Coronary artery (tissue), 2 donors: ENCODE measurements at regions not wholly inside any gene's neighbourhood (a gene's known extent, or its start where the extent isn't known, plus 50 kb on each side); places are given as distances from the start of the nearest gene placed in this dataset.

ENCODE experiments used
- DNase-seq: peaks from one replicate; pipeline ENCODE4 v3.0.0-alpha.2; 2017; ENCODE audit warnings: low spot score
- H3K27ac ChIP-seq, 2 donors: fragments of 200-600 bp; sonication (generic); one replicate each; pipeline ENCODE4 v1.5.1; 2016 to 2019
- H3K4me3 ChIP-seq: fragments of 200-600 bp; sonication (generic); 2 replicates; pipeline ENCODE4 v1.5.1; 2016; ENCODE audit warnings: mild to moderate bottlenecking, moderate library complexity
- TF ChIP-seq, protein P1 (sequence below): fragments of 200-600 bp; sonication (generic); IDR thresholded peaks from one replicate; pipeline ENCODE4 v1.5.1; 2019; ENCODE audit warnings: antibody characterized with exemption

DNA sequence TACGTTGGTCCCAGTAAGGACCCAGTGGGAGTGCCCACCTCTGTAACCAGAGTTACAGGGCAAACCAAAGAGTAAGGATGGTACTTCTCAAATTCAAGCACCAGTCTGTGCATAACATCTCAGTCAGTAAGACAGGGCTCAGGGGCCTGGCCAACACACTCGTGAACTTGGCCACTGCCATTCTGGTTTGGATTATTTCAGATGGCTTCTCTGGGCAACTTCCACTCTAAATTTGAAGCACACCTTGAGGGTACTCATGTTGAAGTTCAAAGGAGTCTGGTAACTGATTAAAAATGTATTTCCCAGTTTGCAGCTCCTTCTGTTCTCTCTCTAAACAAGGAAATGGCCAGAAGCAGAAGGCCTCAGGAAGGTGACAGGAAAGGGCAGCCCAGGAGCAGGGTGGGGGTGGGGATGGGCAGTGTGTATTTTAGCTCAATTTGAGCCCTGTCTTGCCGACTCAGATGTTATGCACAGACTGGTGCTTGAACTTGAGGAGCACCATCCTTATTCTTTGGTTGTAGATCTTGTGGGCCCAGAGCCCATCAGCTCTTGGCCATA lies 107.3 kb upstream of the GLI3 start:
- DNase-seq, result no peak
- Histone ChIP-seq H3K4me3 (no peak overlapping the region), H3K27ac (no peak overlapping the region)
- TF ChIP-seq, protein P1, sequence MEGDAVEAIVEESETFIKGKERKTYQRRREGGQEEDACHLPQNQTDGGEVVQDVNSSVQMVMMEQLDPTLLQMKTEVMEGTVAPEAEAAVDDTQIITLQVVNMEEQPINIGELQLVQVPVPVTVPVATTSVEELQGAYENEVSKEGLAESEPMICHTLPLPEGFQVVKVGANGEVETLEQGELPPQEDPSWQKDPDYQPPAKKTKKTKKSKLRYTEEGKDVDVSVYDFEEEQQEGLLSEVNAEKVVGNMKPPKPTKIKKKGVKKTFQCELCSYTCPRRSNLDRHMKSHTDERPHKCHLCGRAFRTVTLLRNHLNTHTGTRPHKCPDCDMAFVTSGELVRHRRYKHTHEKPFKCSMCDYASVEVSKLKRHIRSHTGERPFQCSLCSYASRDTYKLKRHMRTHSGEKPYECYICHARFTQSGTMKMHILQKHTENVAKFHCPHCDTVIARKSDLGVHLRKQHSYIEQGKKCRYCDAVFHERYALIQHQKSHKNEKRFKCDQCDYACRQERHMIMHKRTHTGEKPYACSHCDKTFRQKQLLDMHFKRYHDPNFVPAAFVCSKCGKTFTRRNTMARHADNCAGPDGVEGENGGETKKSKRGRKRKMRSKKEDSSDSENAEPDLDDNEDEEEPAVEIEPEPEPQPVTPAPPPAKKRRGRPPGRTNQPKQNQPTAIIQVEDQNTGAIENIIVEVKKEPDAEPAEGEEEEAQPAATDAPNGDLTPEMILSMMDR, result no peak

DNA sequence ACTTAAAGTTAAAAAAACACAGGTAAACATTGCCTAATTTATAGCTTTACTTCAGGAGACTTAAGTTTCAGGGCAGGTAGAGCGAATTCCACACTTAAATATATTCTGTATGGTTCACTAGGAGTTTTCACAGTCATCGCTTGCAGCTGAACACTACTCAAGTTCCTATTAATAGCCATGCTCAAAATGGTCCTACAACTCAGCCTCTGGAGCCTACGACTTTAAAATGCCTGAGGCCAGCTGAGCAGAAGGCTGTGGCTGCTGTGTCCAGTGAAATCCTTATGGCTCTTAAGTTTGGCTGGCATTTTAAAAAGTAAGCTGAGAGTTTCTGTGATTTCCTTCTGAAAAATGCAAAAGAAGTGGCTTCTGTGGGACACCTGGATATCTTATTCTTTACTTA lies 105.4 kb upstream of the GLI3 start:
- TF ChIP-seq, protein P1, result no peak
- no peak overlapping the region for H3K4me3 ChIP-seq
- H3K27ac ChIP-seq, result no peak overlapping the region
- no peak for DNase-seq

DNA sequence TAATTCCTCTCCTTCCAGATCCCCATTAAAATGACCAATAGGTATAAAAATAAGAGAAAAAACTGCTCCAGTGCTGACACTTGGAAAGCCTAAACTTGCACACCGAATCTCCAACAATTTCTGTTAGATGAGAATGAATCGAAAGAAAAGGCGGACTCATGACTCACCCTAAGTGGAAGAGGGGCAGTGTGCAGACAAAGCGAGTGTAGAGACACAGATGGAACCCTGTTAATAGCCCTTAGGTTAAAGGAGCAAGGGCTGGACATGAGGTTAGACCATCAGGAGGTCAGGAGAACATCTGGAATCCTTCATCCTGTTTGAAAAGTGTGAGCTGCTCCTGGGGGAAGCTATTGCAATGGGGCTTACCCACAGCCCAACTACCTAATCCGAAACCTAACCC lies 103.4 kb upstream of the GLI3 start:
- Histone ChIP-seq H3K27ac (no peak overlapping the region), H3K4me3 (no peak overlapping the region)
- TF ChIP-seq, protein P1, result no peak
- no peak for DNase-seq

DNA sequence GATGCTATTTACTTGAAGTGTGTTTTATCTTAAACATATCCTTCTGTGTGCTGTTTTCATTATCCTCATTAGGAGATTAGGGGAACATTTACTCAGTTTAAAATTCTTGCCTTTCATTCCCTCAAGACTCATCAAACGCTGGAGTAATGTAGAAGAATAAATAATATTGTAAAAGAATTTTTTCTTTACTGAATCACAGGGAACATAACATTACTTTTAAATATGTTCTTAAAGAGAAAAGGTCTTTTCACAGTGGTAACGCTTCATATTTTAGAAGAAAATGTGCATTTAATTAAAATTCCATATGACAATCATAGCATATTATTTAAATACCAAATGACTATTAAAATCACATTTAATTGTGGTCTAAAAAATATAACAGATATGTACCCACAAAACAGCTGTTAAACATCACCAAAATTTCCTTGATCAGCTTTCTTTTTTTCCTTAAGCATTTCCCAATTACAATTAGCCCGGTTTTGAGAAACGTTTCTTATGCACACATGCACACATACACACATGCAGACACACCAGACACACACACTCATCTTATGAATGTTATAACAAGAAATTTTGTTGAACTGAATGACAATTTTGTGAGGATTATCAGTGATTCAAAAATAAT lies 102.0 kb upstream of the GLI3 start:
- no peak overlapping the region for H3K4me3 ChIP-seq
- no peak overlapping the region for H3K27ac ChIP-seq
- no peak for DNase-seq
- TF ChIP-seq, protein P1, result no peak

DNA sequence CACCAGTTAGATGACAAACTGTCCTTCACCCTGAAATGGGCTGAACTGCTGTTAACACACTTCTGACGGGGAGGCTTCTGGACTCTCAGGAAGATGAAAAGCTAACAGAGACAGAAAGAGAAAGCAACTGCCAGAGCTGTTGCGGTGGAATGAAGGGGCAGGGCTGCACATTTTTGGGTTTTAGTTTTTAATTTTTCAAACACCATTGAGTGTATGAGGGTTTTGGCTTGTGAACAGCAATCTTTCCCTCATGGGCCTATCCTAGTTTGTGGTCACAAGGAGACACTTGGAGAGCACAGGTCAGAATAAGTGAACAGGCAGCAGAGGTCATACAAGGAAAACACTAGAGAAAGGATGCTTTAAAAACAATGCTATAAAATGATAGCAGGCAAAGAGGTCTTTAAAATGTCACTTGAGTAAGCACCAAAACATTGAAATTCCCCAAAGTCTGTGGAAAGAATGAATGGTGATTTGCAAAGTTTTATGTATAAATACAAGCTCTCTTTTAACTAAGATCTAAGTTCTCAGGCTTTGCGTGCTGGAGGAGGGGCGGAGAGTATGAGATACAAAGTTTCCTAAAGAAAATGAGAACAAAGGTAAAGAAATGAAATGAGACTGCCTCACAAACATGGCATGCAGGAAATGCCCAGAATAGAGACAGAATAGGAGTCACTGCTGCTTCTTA lies 101.4 kb upstream of the GLI3 start:
- TF ChIP-seq, protein P1, result no peak
- no peak for DNase-seq
- Histone ChIP-seq H3K27ac (no peak overlapping the region), H3K4me3 (no peak overlapping the region)

DNA sequence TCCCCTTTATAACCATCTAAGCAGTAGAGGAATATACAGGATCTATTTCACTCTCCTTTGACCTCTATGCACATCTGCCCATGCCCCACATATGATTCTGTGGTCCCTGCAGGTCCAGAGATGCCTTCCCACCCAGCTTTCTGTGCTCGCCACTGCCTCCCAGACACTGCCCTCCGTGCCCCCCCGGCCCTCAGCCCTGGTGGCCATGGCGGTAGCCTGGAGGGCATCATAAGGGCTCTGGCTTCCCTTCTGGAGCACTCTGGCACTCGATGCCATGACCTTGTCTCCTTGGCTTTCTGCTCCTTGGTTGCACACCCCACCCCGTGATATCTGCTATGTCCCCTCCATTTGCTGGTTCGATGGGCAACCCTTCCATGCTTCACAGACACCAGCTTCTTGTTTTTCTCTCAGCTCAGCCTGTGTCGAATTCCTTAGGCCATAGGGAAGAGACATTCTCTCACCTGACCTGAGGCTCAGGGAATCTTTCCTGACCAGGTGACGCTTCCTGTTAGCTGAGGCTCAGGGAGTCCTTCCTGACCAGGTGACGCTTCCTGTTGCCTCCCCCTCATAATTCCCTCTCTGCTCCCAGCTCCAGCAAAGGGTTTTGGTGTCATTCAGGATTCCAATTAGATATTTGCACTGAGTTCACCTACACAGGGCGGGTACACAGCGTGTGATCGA lies 100.4 kb upstream of the GLI3 start:
- no peak for DNase-seq
- TF ChIP-seq, protein P1, result no peak
- Histone ChIP-seq H3K27ac (no peak overlapping the region), H3K4me3 (no peak overlapping the region)
